CD4-positive, alpha-beta T cell (primary cell): ENCODE measurements at regions not wholly inside any gene's neighbourhood (a gene's known extent, or its start where the extent isn't known, plus 50 kb on each side); places are given as distances from the start of the nearest gene placed in this dataset.
"Not testable (repeated sequence)": the region's sequence is repeated elsewhere in the genome, so short reads cannot be mapped to it uniquely, and the experiment has no call there.

Experiments used
- ATAC-seq: fragments of 200-7000 bp; cut with Tn5 transposase; one replicate; pipeline ENCODE4 v1.10.0; 2022; ENCODE audit warnings: mild to moderate bottlenecking; ENCODE audit not compliant: poor library complexity
- CTCF ChIA-PET: fragments of 350-600 bp; sonication (Branson Sonifier 250); formaldehyde crosslinking; loops from one replicate; lab custom pipeline; 2021; ENCODE audit warnings: antibody characterized with exemption, inconsistent platforms; lab: Charles Lee
- POLR2A ChIA-PET: fragments of 350-600 bp; sonication (Branson Sonifier 250); formaldehyde crosslinking; loops from one replicate; lab custom pipeline; 2021; ENCODE audit warnings: antibody characterized with exemption, inconsistent platforms; lab: Charles Lee
- DNase-seq, 14 experiments: peaks; one replicate each; pipeline ENCODE4 v3.0.0-alpha.2; 2013 to 2020; ENCODE audit warnings: mixed read lengths in 2 of 14
- H3K27ac ChIP-seq, 2 donors: one replicate each; pipeline versions ENCODE4 v1.5.1 to v1.7.0; 2013; ENCODE audit warnings: low read length in 2 of 2, low read depth in 1 of 2, mild to moderate bottlenecking in 1 of 2
- H3K27me3 ChIP-seq, 2 experiments: 1 replicate in 1 of 2; 2 replicates in 1 of 2; pipeline versions ENCODE4 v1.6.1 to v1.7.0; 2013; ENCODE audit warnings: low read length in 2 of 2, control low read depth in 1 of 2, mild to moderate bottlenecking in 1 of 2, moderate library complexity in 1 of 2; ENCODE audit not compliant: insufficient read depth in 2 of 2, control insufficient read depth in 1 of 2
- H3K36me3 ChIP-seq: one replicate; pipeline ENCODE4 v1.6.1; 2013; ENCODE audit warnings: low read length, control low read depth; ENCODE audit not compliant: insufficient read depth
- H3K4me1 ChIP-seq: one replicate; pipeline ENCODE4 v1.6.1; 2013; ENCODE audit warnings: low read length, control low read depth; ENCODE audit not compliant: insufficient read depth
- H3K4me3 ChIP-seq: one replicate; pipeline ENCODE4 v1.5.1; 2013; ENCODE audit warnings: mild to moderate bottlenecking, low read length, moderate library complexity
- H3K9me3 ChIP-seq, 2 experiments: 1 replicate in 1 of 2; 2 replicates in 1 of 2; pipeline versions ENCODE4 v1.6.1 to v1.7.0; 2013; ENCODE audit warnings: low read length in 2 of 2, mild to moderate bottlenecking in 2 of 2, control low read depth in 1 of 2, moderate library complexity in 1 of 2; ENCODE audit not compliant: control insufficient read depth in 1 of 2, insufficient read depth in 1 of 2
- H3K27ac Mint-ChIP-seq: one replicate; pipeline ENCODE4 v1.8.0; 2020; ENCODE audit warnings: mixed read lengths
- H3K27me3 Mint-ChIP-seq: one replicate; pipeline ENCODE4 v1.8.0; 2021; ENCODE audit warnings: mixed read lengths
- H3K36me3 Mint-ChIP-seq: one replicate; pipeline ENCODE4 v1.8.0; 2021; ENCODE audit warnings: low read depth, mixed read lengths
- H3K4me1 Mint-ChIP-seq: one replicate; pipeline ENCODE4 v1.8.0; 2021; ENCODE audit warnings: low read depth, mixed read lengths
- H3K4me3 Mint-ChIP-seq: one replicate; pipeline ENCODE4 v1.8.0; 2020; ENCODE audit warnings: mild to moderate bottlenecking, mixed read lengths
- H3K9me3 Mint-ChIP-seq: one replicate; pipeline ENCODE4 v1.8.0; 2020; ENCODE audit warnings: mixed read lengths
- CTCF ChIP-seq: fragments of 200-600 bp; IDR thresholded peaks from one replicate; pipeline ENCODE4 v1.8.0; 2022; ENCODE audit warnings: antibody characterized with exemption, mild to moderate bottlenecking
- intact Hi-C, 2 experiments: fragments of 100-400 bp; cut with DNase I in 1 of 2; cut with micrococcal nuclease in 1 of 2; formaldehyde crosslinking; loops; one replicate each; pipeline versions ENCODE4 v1.15.1 to v1.9.0; 2023 to 2025; cut with DNase I, micrococcal nuclease

- no peak overlapping the region for H3K4me3 Mint-ChIP-seq
- H3K36me3 Mint-ChIP-seq, result no peaks in the 10 kb centered on the region
- H3K27me3 Mint-ChIP-seq, result no peaks in the 10 kb centered on the region
- H3K9me3 Mint-ChIP-seq, result no peaks in the 10 kb centered on the region
- POLR2A ChIA-PET, result no interaction called here
- Histone ChIP-seq H3K4me3 (no peak overlapping the region), H3K4me1 (no peaks in the 10 kb centered on the region), H3K27ac (no peak overlapping the region), H3K27me3 (no peaks in the 10 kb centered on the region), H3K9me3 (no peaks in the 10 kb centered on the region), H3K36me3 (no peaks in the 10 kb centered on the region)
- no peak for TF ChIP-seq CTCF
- DNase-seq, result no peak
- no peaks in the 10 kb centered on the region for H3K4me1 Mint-ChIP-seq
- intact Hi-C loops, result no loop called here
- CTCF ChIA-PET, result no interaction called here
- no peak overlapping the region for H3K27ac Mint-ChIP-seq
- no peak for ATAC-seq
These were observed 630.4 kb upstream of the CNTN5 start for GRCh38 chr11:98390391-98390790.

DNA sequence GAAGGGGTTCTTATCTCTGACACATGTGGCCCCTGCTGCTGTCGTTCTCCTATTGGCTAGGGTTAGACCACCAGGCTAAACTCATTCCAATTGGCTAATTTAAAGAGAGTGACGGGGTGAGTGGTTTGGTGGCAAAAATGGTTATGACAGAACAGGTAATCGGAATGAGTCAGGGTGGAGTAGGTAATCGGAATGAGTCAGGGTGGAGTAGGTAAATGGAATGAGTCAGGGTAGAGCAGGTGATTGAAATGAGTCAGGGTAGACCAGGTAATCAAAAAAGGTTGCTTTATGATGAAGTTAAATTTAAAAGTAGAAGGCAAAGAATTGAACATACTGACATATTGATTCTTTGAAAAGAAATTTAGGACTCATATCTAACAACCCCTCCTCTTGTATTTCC is 626.2 kb upstream of the CNTN5 start:
- H3K9me3 ChIP-seq, result not testable (repeated sequence)

GRCh38 chr11:98398508-98398907 is 622.2 kb upstream of the CNTN5 start:
- DNase-seq (no peak), ATAC-seq (no peak)
- intact Hi-C loops, result no loop called here
- Histone ChIP-seq H3K27ac (no peak overlapping the region), H3K27me3 (no peaks in the 10 kb centered on the region), H3K36me3 (no peaks in the 10 kb centered on the region), H3K4me3 (no peak overlapping the region), H3K9me3 (peaks cover 0 to 4% of the 10 kb centered on the region in 2 experiments), H3K4me1 (no peaks in the 10 kb centered on the region)
- POLR2A ChIA-PET, result no interaction called here
- Mint-ChIP-seq H3K4me1 (no peaks in the 10 kb centered on the region), H3K36me3 (no peaks in the 10 kb centered on the region), H3K27ac (no peak overlapping the region), H3K4me3 (no peak overlapping the region), H3K27me3 (no peaks in the 10 kb centered on the region), H3K9me3 (peaks cover 3% of the 10 kb centered on the region)
- no peak for TF ChIP-seq CTCF
- CTCF ChIA-PET, result no interaction called here

More for the DNA sequence above, 626.2 kb upstream of the CNTN5 start:
- H3K9me3 Mint-ChIP-seq, H3K27me3 ChIP-seq, H3K27ac ChIP-seq, POLR2A ChIA-PET, H3K36me3 ChIP-seq, H3K4me3 Mint-ChIP-seq, H3K27me3 Mint-ChIP-seq, CTCF ChIA-PET, H3K27ac Mint-ChIP-seq, H3K4me3 ChIP-seq, H3K4me1 ChIP-seq, DNase-seq, intact Hi-C loops, ATAC-seq, H3K4me1 Mint-ChIP-seq, H3K36me3 Mint-ChIP-seq: not testable (repeated sequence)

GRCh38 chr11:98409069-98409468 is 611.7 kb upstream of the CNTN5 start:
- Mint-ChIP-seq H3K9me3 (no peaks in the 10 kb centered on the region), H3K27ac (no peak overlapping the region), H3K4me1 (no peaks in the 10 kb centered on the region), H3K4me3 (no peak overlapping the region), H3K27me3 (no peaks in the 10 kb centered on the region), H3K36me3 (no peaks in the 10 kb centered on the region)
- POLR2A ChIA-PET, result no interaction called here
- Histone ChIP-seq H3K9me3 (peaks cover 0 to 7% of the 10 kb centered on the region in 2 experiments), H3K4me3 (no peak overlapping the region), H3K27me3 (no peaks in the 10 kb centered on the region), H3K27ac (no peak overlapping the region), H3K4me1 (no peaks in the 10 kb centered on the region), H3K36me3 (no peaks in the 10 kb centered on the region)
- intact Hi-C loops, result no loop called here
- TF ChIP-seq CTCF, result no peak
- DNase-seq (no peak), ATAC-seq (no peak)
- CTCF ChIA-PET, result no interaction called here
